Tibial nerve (tissue), 3 donors: ENCODE measurements at regions not wholly inside any gene's neighbourhood (a gene's known extent, or its start where the extent isn't known, plus 50 kb on each side); places are given as distances from the start of the nearest gene placed in this dataset.

Experiments
- CTCF ChIP-seq, 5 experiments: fragments of 200-600 bp in 3 of 5; fragments of 450-650 bp in 2 of 5; sonication (generic) in 3 of 5; IDR thresholded peaks; one replicate each; pipeline ENCODE4 v1.5.1; 2016 to 2019; ENCODE audit warnings: antibody characterized with exemption in 5 of 5, mild to moderate bottlenecking in 3 of 5, moderate library complexity in 2 of 5
- POLR2A ChIP-seq, 2 donors: fragments of 450-650 bp; IDR thresholded peaks; one replicate each; pipeline ENCODE4 v1.6.1; 2017; ENCODE audit warnings: antibody characterized with exemption in 2 of 2, mild to moderate bottlenecking in 2 of 2, moderate library complexity in 2 of 2

- TF ChIP-seq CTCF (IDR thresholded peaks at IDR 0.05) (no peak), POLR2A (IDR thresholded peaks at IDR 0.05) (no peak)
Measured at GRCh38 chr4:152236519-152237056, 299.3 kb downstream of the FBXW7 start.
